Left hindlimb (tissue), 1 donor: ENCODE measurements at regions not wholly inside any gene's neighbourhood (a gene's known extent, or its start where the extent isn't known, plus 50 kb on each side); places are given as distances from the start of the nearest gene placed in this dataset.

Experiments
- DNase-seq: peaks from one replicate; pipeline ENCODE4 v3.0.0-alpha.2; 2018

DNA sequence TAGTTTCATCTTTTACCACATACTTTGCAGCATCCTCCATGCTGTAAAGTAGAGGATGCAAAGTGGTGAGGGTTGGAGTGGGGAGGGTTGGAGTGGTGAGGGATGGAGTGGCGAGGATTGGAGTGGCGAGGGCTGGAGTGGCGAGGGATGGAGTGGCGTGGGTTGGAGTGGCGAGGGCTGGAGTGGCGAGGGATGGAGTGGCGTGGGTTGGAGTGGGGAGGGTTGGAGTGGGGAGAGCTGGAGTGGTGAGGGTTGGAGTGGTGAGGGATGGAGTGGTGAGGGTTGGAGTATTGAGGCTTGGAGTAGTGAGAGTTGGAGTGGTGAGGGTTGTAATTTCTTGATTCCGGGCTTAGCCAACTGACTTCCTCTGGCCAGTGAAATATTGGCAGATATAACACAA, 618.3 kb downstream of the MRPL39 start:
- no peak for DNase-seq

DNA sequence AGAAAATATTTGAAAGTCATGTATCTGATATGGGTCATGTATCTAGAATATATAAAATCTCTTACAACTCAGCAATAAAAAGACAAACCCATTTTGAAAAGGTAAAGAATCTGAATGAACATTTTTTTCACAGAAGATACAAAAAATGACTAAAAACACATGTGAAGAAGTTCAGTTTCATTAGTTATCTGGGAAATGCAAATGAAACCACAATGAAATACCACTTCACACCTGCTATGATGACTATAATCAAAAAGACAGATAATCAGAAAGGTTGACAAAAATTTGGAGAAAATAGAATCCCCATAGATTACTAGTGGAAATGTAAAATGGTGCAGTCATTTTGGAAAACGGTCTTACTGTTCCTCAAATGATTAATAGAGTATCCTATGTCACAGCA, 631.0 kb downstream of the MRPL39 start:
- DNase-seq = no peak

DNA sequence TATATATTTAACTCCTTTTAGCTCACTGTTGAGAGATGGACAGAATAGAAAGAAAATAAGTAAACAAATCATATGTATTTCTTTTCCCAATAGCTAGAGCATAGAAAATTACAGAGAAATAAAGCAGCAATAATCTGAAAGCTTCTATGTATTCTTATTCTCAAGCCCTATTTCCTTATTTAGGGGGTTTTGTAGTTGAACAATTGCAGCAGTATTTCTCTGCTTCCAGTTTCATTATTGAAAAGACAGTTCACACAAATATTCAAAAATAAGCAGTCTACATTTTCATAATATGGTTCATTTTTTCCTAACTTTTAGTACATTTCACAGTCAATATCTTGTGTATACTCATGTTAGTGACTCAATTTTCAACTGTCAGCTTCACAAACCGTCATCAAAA, 638.2 kb downstream of the MRPL39 start:
- DNase-seq = no peak

DNA sequence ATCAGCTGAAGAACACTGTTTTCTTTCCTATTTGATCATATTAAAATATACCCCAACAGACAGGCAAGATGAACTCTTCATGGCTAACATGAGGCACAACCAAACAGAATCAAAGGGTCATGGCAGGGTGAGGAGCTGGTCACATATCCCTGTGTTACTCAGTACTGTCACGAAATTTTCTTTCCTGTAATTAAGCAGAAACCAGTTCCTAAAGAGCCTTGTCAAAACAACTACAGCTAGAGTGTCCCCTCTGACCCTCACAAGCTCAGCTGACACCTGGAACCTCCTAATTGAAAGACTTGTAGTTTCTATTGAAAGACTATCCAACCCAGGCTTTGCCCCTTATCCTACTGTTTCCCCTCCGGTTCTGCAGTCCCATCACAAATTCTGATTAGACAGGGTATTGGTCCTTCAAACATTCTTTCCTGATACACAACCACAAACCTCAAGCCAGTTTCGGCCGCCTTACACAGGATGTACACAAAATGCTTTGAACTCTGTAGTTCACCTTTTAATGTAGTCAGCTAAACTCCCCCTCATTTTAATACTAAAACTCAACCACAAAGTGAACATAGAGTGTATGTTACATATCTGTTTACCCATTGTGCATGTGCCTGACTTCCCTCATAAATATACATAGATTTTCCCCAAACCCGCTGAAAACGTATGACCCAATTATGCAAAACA, 651.9 kb downstream of the MRPL39 start:
- no peak for DNase-seq

DNA sequence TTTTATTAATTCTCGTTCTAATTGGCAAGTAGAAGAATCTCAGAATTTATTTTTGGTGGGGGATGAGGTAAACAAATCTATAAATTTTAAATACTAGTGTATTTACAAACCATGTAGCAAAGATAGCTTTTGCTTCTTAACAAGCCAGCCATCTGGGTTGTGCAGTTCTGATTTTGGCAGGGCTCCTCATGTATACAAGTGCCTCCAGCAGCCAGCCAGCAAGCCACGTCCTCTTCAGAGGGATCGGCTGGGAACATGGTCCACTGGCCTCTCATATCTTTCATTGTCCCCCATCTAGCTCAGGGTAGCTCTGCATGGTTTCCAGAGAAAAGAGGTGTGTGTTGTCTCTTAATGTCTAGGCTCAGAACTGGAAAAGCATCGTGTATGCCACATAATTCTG, 659.1 kb downstream of the MRPL39 start:
- no peak for DNase-seq

DNA sequence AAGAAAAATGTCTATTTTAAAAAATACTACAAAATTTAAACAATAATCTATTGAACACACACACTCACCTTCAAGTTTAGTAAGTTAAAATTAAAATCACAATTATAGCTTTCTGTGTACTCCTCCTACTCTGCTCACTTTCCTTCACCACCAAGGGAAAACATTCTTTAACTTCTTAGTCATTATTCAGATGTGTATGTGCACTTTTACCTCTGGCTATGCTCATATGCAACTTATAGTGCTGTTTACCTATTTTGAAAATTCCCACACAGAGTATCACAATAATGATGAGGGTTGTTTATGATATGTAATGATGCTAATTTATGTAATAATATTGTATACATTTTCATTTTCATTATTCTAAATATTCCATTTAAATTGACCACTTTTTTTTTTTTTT, 661.4 kb downstream of the MRPL39 start:
- no peak for DNase-seq

DNA sequence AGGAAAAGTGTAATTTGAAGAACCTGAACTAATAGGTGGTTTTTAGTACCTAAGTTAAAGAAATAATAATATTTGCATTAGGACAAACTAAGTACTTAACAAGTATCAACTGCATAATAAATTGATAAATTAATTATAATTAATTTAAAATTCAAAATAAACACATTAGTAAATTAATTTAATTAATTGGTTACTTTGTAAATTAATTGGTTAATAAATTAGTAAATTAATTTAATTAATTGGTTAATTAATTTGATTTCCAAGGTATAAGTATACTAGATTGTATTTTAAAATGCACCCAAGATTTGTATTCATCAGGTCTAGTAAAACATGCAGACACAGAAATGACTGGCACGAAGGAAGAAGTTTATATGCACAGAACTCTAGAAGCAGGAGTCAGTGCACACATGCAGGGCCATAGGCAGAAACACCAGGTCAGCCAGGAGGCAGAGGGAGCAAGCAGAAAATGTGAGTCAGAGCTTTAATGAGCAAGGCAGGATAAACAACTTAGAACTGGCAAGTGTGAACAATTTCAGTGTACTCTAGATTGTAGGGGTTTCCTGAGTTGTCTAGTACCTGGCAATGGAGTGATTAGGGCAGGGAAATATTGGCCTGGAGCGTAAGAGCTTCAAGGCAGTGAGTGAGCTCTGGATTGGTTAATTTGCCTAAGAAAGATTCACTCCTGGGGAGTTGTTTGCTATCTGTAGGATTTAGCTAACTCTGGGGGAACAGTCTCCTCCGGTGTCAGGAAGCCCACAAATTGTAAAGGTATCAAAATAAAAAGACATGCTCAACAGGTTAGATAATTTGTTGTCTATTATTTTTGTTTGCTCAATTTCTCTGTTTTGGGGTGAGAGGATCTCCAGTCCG, 665.7 kb downstream of the MRPL39 start:
- no peak for DNase-seq

DNA sequence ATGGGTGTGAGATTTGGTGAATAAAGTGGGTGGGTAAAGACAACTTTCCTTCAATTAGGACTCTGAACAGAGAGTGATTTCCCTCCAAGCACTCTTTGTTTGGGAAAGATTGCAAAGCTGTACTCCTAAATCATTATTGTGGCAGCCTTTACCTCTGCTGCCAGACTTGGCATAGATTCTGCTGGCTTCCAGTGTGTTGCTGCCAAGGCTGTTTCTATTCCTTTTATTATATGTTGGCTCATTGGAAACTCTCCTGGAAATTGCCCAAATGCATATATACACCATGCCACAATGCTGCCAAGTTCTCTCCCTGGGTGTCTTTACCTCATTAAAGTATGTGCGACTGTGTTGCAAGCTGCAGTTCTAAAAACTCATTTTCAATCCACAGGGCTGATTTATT, 668.0 kb downstream of the MRPL39 start:
- no peak for DNase-seq

DNA sequence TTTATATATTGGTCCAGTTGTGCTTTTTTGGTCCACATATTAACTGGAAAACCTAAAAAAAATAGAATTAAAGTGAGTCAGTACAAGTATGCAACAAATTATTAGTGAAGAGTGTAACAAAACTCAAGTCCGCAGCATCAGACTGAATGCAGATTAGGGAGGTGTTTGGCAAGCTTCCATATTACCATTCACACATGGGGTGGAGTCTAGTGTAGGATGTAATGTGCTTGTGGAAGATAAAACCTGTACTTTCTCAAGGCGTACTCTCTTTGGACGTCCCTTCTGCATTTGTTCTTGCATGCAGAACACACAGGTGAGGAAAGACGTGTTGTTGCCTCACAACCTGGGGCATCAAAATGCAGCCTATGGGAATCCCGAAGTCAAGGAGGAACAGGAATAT, 668.7 kb downstream of the MRPL39 start:
- DNase-seq = no peak

DNA sequence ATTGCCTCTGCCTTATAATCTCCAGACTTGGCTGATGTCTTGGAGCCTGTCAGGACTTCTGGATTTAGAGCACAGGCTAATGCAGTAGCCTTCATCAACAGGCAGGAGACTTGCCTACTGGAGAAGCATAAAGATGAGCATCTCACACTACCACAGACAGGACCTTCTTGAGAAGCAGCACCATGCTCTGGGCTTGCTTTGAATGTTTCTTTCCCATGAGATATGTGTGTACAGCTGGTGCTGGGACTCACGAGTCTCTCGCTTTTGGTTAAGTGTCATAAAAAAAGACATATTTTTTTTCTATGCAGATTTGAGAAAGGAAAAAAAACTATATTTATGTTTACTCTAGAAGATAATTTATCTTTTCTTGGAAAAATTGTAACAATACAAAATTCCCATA, 671.3 kb downstream of the MRPL39 start:
- no peak for DNase-seq

DNA sequence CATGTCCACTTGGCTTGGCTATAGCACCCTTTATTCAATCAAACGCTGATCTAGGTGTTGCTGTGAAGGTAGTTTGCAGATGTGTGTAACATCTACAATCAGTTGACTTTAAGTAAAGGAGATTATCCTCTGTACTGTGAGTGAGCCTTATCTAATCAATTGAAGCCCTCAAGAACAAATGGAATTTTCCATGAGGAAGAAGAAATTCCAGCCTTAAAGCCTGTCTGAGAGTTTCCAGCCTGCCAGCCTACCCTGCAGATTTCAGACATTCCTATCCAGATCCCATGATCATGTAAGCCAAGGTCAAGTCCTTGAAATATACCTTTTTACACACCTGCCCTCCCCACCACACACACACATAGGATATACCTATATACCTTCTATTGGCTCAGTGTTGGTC, 696.7 kb downstream of the MRPL39 start:
- DNase-seq = no peak

DNA sequence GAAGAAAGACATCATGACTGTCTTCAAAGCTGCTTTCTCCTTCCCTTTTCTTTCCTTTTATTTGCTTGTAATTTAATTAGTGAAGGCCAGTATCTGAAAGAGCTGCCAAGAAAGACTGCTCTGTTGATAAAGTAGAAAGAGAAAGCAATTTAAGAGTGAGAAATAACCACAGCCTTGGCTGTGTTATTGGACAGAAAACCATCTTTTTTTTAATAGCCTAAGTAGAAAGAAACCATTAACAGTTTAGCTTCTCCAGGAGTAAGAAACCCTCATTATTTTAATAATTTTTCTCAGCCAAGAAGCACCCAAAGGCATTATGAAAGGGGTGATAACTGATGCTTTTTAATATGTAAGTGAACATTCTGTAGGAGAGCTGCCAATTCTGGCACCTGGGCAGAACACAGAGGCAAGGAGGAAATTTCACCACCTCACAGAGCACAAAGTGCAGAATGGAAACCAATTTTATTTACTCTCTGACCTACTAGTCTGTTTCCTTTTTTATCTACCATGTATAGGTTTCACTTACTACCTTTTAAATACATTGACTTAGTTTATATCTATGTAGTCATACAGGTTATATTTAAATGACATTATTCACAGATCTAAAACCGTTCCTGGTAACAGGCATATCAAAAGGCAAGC, 703.2 kb downstream of the MRPL39 start:
- no peak for DNase-seq

DNA sequence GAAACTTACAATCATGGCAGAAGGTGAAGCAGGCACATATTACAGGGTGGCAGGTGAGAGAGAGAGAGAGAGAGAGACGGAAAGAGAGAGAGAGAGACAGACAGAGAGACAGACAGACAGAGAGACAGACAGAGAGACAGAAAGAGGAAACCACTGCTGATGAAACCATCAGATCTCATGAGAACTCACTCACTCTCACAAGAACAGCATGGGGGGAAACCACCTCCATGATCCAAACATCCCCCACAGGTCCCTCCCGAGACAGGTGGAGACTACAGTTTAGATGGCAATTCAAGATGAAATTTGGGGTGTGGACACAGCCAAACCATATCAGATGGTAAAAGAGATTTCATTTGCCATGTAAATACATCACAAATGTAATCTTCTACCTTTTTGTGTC, 708.1 kb downstream of the MRPL39 start:
- DNase-seq = no peak

DNA sequence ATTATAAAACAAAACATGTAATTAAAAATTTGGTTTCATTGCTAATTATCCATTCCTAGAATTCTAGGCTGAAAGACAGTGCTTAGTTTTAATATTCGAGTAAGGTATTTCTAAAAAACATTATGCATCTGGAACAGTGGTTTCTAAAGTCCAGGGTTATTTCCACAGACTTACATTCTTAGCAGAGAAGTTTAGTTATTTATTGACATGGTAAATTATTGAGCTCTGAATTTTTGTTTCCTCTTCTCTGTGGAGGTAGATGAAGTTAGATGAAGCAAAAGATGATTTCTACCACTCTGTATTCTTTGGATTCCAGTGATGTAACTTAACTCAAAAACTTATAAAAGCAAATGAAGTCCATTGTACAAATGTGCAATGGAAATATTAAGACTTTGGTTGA, 709.4 kb downstream of the MRPL39 start:
- no peak for DNase-seq

DNA sequence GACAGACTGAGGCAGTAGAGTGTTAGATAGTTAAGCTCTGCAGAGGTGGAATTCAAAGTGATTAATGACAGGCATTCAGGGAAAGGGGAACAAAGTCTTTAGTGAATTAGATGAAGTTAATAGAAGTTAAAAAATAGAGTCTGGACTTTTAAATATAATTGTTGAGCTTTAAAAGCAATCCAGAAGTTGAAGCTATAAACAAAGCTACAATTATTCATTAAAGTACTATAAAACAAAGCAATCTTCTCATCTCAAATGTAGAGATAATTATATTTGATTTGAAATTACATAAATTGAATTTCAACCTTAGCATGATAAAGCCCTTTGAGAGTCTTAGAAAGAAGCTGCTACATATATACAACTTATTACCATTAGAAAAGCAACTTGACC, 710.6 kb downstream of the MRPL39 start:
- DNase-seq = no peak

DNA sequence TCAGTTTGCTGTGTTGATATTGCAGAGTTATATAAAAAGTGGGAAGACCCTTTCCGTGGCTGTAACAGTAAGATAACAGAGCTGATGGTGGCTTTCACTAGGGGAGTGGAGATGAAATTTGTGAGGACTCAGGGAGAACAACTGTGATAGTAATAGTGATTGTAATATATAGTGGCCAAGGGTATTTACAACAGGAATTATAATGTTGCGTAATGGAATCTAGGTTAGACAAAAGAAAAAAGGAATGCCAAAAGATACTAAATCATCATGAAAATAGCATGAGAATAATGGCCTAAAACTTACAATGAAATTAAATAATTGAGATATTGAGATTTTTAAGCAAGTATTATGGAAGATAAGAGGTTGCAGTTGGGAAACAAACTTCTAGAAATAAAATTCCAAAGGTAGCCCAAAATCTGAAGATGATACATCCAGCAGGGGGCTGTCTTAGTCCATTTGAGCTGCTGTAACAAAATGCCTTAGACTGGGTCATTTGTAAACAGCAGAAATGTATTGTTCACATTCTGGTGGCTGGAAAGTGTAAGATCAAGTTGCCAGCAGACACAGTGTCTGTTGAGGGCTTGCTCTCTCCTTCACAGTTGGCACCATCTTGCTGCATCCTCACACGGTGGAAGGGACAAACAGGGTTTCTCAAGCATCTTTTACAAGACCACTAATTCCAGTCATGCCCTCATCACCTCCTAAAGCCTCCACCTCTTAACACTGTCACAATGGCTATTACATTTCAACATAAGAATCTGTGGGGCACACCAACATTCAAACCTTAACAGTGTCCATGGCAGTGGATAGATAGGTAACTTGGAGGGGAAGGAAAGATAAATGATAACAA, 711.2 kb downstream of the MRPL39 start:
- DNase-seq = no peak

DNA sequence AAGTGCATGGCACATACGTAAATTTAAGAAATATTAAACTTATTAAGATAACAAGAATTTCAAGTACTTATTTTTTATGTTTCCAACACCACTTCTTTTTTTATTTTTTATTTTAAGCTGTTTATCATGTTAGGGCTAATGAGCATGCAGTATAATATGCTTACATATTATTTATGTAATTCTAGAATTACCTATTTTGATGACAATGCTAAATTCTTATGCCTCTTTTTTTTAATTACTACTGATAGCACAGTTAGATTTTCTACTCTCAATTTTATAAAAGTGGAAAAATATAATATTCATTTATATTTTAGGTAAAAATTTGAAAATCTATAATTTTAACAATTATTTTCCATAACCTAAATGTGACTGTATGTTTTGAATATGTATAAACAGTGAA, 713.0 kb downstream of the MRPL39 start:
- DNase-seq = no peak

DNA sequence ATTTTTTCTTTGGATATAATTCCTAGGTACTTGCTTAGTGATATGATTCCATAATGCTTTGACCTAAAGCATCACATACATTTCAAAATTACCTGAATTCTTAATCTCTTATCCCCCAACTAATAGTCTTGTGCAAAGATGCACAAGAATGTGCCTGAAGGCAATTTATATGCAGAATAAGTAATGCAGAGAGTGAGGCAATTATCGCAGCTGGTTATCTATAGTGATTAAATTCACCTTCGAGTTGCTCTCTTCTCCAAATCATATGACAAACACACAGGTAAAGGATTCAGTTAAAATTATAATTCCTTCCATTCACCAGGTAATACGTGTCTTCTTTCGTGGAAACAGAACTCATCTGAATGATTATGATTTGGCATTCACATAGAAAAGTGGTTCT, 717.3 kb downstream of the MRPL39 start:
- no peak for DNase-seq

DNA sequence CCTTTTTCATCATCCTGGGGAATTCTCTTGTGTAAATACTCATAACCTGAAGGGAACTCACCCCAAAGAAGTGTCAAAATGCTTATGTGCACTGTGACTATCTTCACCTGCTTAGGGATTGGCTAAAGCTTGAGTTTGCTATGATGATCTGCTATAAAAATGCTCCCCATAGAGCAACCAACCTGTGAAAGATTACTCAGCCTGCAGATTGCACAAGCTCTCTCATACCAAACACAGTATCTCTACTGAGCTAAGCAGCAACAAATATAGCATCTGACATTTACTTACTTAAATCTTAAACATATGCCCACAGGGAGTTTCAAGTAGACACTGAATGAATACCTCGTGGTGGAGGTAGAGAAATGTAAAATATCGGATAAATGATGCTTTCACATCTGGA, 725.8 kb downstream of the MRPL39 start:
- no peak for DNase-seq

DNA sequence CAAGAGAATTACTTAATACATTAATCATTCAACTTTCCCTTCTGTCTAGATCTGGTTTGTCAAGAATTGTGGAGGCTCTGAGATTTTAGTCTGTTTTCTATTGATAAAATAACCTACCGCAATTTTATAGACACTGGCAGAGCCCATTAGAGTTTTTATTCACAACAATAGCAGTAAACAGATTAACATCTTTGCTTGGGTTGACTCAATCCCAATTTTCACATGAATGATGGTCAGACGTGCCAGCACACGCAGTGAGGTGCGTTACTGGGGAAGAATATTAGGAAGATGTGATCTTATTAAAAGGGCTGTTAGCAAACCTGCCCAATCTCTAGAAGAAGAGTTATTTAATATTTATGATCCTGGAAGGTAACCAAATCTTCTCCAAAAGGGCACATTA, 736.6 kb downstream of the MRPL39 start:
- no peak for DNase-seq

DNA sequence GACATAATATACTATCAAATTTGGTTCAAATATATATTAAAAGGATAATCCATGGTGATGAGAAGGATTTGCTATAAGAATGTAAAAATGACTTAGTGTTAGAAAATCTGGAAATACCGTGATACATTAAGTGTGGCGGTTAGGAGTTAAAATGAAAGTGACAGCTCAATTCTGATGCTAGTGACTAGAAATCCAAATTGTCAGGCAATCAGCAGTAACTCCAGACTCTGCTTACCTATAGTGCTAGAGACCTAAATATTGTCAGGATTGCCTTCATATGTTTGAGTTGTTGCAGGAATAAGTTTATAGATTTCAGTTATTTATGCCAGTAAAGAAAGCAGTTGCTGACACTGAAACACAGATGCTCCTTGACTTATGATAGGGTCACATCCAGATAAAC, 737.4 kb downstream of the MRPL39 start:
- no peak for DNase-seq

DNA sequence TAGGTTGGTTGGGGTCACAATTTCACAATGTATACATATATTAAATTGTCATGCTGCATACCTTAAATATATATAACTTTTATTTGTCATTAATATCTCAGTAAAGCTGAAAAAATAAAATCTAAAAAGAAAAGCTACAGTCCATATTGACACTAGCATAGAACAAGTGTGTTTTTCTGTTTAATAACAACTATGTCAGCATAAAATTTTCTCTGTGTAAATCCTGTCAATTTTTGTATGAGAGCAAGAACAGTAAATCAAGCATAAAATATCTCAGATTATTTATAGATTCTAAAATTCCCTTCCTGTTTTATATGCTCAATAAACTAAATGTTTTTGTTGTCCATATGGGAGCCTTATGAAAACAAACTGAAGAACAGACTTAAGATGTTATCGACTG, 739.2 kb downstream of the MRPL39 start:
- DNase-seq = no peak

DNA sequence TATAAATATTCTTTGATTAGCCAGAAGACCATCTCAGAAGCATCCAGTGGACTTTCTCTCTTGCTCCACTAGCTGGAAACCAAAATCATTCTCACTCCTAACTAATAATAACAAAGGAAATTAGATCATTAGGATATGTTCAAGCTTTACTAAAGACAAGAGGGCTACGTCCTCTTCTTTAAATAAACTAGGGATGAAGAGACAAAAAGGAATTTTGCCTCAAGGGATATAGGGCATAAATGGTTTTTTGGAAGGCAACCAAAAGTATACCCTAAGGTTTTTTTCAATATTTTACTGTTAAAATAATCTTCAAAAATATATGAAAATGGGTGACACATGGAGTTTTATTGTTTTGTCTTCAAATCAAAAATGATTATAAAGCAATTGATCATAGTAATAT, 745.8 kb downstream of the MRPL39 start:
- DNase-seq = no peak
